Neural progenitor cell (in vitro differentiated cells): ENCODE measurements at regions not wholly inside any gene's neighbourhood (a gene's known extent, or its start where the extent isn't known, plus 50 kb on each side); places are given as distances from the start of the nearest gene placed in this dataset.

Source experiments
- EZH2 ChIP-seq: fragments of 200-600 bp; sonication (generic); IDR thresholded peaks from 2 replicates; pipeline ENCODE4 v1.6.1; 2017; ENCODE audit warnings: antibody characterized with exemption, mild to moderate bottlenecking, moderate library complexity
- EZH2phosphoT487 ChIP-seq: fragments of 200-600 bp; sonication (generic); IDR thresholded peaks from 2 replicates; pipeline ENCODE4 v1.6.1; 2017; ENCODE audit warnings: antibody characterized with exemption
- TF ChIP-seq, protein P1 (sequence below): fragments of 200-600 bp; sonication (generic); IDR thresholded peaks from 2 replicates; pipeline ENCODE4 v1.5.1; 2017; ENCODE audit warnings: antibody characterized with exemption, mild to moderate bottlenecking

DNA sequence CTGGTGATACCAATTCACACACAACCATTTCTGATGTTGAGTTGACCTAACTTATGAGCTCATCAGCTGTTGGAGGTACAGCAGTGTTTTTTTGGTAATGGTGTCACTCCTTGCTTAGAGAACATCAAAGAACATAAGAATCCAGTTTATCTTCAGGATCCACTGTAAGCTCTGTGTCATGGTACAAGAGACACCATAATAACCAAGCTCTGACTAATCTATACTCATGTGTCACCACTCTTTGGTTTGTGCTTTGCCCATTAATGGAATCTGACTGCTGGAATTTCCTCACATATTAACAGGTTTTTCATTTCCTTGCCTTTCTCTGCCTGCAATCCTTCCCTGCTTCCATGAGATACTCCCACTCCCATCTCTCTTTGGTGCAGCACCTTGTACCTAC, 735.1 kb upstream of the LCORL start:
- TF ChIP-seq, protein P1, sequence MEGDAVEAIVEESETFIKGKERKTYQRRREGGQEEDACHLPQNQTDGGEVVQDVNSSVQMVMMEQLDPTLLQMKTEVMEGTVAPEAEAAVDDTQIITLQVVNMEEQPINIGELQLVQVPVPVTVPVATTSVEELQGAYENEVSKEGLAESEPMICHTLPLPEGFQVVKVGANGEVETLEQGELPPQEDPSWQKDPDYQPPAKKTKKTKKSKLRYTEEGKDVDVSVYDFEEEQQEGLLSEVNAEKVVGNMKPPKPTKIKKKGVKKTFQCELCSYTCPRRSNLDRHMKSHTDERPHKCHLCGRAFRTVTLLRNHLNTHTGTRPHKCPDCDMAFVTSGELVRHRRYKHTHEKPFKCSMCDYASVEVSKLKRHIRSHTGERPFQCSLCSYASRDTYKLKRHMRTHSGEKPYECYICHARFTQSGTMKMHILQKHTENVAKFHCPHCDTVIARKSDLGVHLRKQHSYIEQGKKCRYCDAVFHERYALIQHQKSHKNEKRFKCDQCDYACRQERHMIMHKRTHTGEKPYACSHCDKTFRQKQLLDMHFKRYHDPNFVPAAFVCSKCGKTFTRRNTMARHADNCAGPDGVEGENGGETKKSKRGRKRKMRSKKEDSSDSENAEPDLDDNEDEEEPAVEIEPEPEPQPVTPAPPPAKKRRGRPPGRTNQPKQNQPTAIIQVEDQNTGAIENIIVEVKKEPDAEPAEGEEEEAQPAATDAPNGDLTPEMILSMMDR = no peak
- no peak for TF ChIP-seq EZH2
- no peak for TF ChIP-seq EZH2phosphoT487
